IPS-20b (cell line): ENCODE measurements at regions not wholly inside any gene's neighbourhood (a gene's known extent, or its start where the extent isn't known, plus 50 kb on each side); places are given as distances from the start of the nearest gene placed in this dataset.
"Not testable (repeated sequence)": the region's sequence is repeated elsewhere in the genome, so short reads cannot be mapped to it uniquely, and the experiment has no call there.

Experiments used
- H3K27ac ChIP-seq: one replicate; pipeline ENCODE4 v1.5.1; 2013; ENCODE audit warnings: low read length
- H3K27me3 ChIP-seq: 2 replicates; pipeline ENCODE4 v1.6.1; 2013; ENCODE audit warnings: mild to moderate bottlenecking, low read length, inconsistent platforms; ENCODE audit not compliant: insufficient read depth
- H3K36me3 ChIP-seq: 2 replicates; pipeline ENCODE4 v1.6.1; 2013; ENCODE audit warnings: low read depth, mild to moderate bottlenecking, inconsistent platforms, low read length, moderate library complexity; ENCODE audit not compliant: insufficient read depth
- H3K4me1 ChIP-seq: 2 replicates; pipeline ENCODE4 v1.6.1; 2013; ENCODE audit warnings: mild to moderate bottlenecking, control low read depth, inconsistent platforms, low read length, moderate library complexity; ENCODE audit not compliant: insufficient read depth
- H3K4me3 ChIP-seq: 2 replicates; pipeline ENCODE4 v1.5.1; 2013; ENCODE audit warnings: mild to moderate bottlenecking, low read length, inconsistent platforms
- H3K9ac ChIP-seq: 2 replicates; pipeline ENCODE4 v1.6.1; 2013; ENCODE audit warnings: low read depth, mild to moderate bottlenecking, inconsistent platforms, low read length, moderate library complexity
- H3K9me3 ChIP-seq: 2 replicates; pipeline ENCODE4 v1.6.1; 2013; ENCODE audit warnings: mild to moderate bottlenecking, low read depth, low read length, inconsistent platforms; ENCODE audit not compliant: insufficient read depth

GRCh38 chr10:27364028-27364427 is 123.4 kb upstream of the ACBD5 start:
- Histone ChIP-seq H3K9ac (no peak overlapping the region), H3K27me3 (no peaks in the 10 kb centered on the region), H3K27ac (no peak overlapping the region), H3K4me3 (no peak overlapping the region), H3K36me3 (no peaks in the 10 kb centered on the region), H3K9me3 (no peaks in the 10 kb centered on the region), H3K4me1 (no peaks in the 10 kb centered on the region)

GRCh38 chr10:27360581-27361172 is 120.1 kb upstream of the ACBD5 start:
- Histone ChIP-seq H3K4me1 (no peaks in the 10 kb centered on the region), H3K4me3 (no peak overlapping the region), H3K36me3 (no peaks in the 10 kb centered on the region), H3K9ac (no peak overlapping the region), H3K27ac (no peak overlapping the region), H3K27me3 (no peaks in the 10 kb centered on the region), H3K9me3 (no peaks in the 10 kb centered on the region)

GRCh38 chr10:27359792-27360355 is 119.3 kb upstream of the ACBD5 start:
- H3K9me3 ChIP-seq, result no peaks in the 10 kb centered on the region
- no peak overlapping the region for H3K4me3 ChIP-seq
- no peaks in the 10 kb centered on the region for H3K27me3 ChIP-seq
- no peak overlapping the region for H3K27ac ChIP-seq
- H3K9ac ChIP-seq, result no peak overlapping the region
- no peaks in the 10 kb centered on the region for H3K4me1 ChIP-seq
- no peaks in the 10 kb centered on the region for H3K36me3 ChIP-seq

- no peaks in the 10 kb centered on the region for H3K27me3 ChIP-seq
- no peaks in the 10 kb centered on the region for H3K36me3 ChIP-seq
- no peak overlapping the region for H3K9ac ChIP-seq
- no peak overlapping the region for H3K4me3 ChIP-seq
- no peak overlapping the region for H3K27ac ChIP-seq
- H3K9me3 ChIP-seq, result no peaks in the 10 kb centered on the region
- H3K4me1 ChIP-seq, result no peaks in the 10 kb centered on the region
These were observed 116.1 kb upstream of the ACBD5 start for GRCh38 chr10:27356738-27357137.

- Histone ChIP-seq H3K9ac (no peak overlapping the region), H3K27me3 (no peaks in the 10 kb centered on the region), H3K36me3 (no peaks in the 10 kb centered on the region), H3K4me3 (no peak overlapping the region), H3K4me1 (no peaks in the 10 kb centered on the region), H3K9me3 (no peaks in the 10 kb centered on the region), H3K27ac (no peak overlapping the region)
These were observed 115.4 kb upstream of the ACBD5 start for GRCh38 chr10:27355918-27356573.

GRCh38 chr10:27354643-27355270 is 114.2 kb upstream of the ACBD5 start:
- H3K27ac ChIP-seq, H3K27me3 ChIP-seq, H3K4me3 ChIP-seq, H3K9me3 ChIP-seq, H3K36me3 ChIP-seq, H3K4me1 ChIP-seq, H3K9ac ChIP-seq: not testable (repeated sequence)

- H3K9ac ChIP-seq, H3K9me3 ChIP-seq, H3K27ac ChIP-seq, H3K27me3 ChIP-seq, H3K4me1 ChIP-seq, H3K36me3 ChIP-seq, H3K4me3 ChIP-seq: not testable (repeated sequence)
These were observed 113.5 kb upstream of the ACBD5 start for GRCh38 chr10:27354100-27354499.

GRCh38 chr10:27349987-27350386 is 109.4 kb upstream of the ACBD5 start:
- H3K9me3 ChIP-seq, result no peaks in the 10 kb centered on the region
- H3K27ac ChIP-seq, result no peak overlapping the region
- no peaks in the 10 kb centered on the region; the same call in 1 of the 2 replicates for H3K4me1 ChIP-seq
- H3K36me3 ChIP-seq, result no peaks in the 10 kb centered on the region
- no peak overlapping the region for H3K4me3 ChIP-seq
- H3K9ac ChIP-seq, result no peak overlapping the region
- no peaks in the 10 kb centered on the region for H3K27me3 ChIP-seq

- not testable (repeated sequence) for H3K9me3 ChIP-seq, H3K9ac ChIP-seq, H3K4me1 ChIP-seq, H3K27me3 ChIP-seq, H3K4me3 ChIP-seq, H3K36me3 ChIP-seq, H3K27ac ChIP-seq
These were observed 107.2 kb upstream of the ACBD5 start for GRCh38 chr10:27347827-27348207.

GRCh38 chr10:27345455-27345920 is 104.9 kb upstream of the ACBD5 start:
- H3K27me3 ChIP-seq, result no peaks in the 10 kb centered on the region
- no peaks in the 10 kb centered on the region for H3K9me3 ChIP-seq
- no peak overlapping the region for H3K9ac ChIP-seq
- H3K36me3 ChIP-seq, result no peaks in the 10 kb centered on the region
- no peak overlapping the region for H3K4me3 ChIP-seq
- no peaks in the 10 kb centered on the region; the same call in 1 of the 2 replicates for H3K4me1 ChIP-seq
- H3K27ac ChIP-seq, result no peak overlapping the region

GRCh38 chr10:27344568-27345454 is 104.2 kb upstream of the ACBD5 start:
- Histone ChIP-seq H3K9me3 (no peaks in the 10 kb centered on the region), H3K27ac (no peak overlapping the region), H3K9ac (no peak overlapping the region), H3K4me1 (no peaks in the 10 kb centered on the region; the same call in 1 of the 2 replicates), H3K27me3 (no peaks in the 10 kb centered on the region), H3K36me3 (no peaks in the 10 kb centered on the region), H3K4me3 (no peak overlapping the region)
